GM18502 (cell line): ENCODE measurements at regions not wholly inside any gene's neighbourhood (a gene's known extent, or its start where the extent isn't known, plus 50 kb on each side); places are given as distances from the start of the nearest gene placed in this dataset.

ENCODE experiments used
- ATAC-seq: cut with Tn5 transposase; IDR thresholded peaks from one replicate; pipeline ENCODE4 v1.9.1; 2021; ENCODE audit warnings: mild to moderate bottlenecking; ENCODE audit not compliant: unreplicated experiment, poor library complexity

DNA sequence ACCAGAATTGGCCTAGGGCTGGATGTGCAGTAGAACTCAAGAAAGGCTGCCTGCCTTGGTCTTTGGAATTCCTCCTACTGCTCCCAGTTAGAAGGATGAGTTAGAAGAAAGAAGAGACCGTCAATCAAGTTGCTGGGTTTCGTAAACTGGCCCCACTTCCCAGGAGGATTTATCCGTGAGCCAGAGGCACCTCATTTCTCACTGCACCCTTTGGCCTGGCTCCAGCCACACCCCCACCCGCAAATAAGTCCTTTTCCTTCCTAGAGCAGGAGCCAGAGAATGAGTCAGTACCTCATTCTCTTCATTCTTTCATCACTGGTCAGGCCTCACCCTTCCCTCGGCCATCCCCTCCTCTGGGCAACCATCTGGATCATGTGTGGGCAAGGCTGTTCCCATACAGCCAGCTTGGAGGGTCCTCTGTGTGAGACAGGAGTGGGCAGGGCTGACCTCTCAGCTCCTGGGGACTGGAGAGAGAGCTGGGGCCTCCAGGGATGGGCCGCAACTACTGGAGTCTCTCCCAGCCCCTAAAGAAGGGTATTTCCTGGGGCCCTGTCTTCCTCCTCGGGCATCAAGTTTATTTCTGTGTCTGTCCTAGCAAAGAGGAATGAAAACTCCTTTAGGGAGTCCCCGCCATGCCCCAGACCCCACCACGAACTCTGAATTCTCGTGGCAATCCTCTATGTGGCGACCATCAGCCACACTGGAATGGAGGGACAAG is 87.2 kb upstream of the DUSP5 start:
- ATAC-seq = no peak

DNA sequence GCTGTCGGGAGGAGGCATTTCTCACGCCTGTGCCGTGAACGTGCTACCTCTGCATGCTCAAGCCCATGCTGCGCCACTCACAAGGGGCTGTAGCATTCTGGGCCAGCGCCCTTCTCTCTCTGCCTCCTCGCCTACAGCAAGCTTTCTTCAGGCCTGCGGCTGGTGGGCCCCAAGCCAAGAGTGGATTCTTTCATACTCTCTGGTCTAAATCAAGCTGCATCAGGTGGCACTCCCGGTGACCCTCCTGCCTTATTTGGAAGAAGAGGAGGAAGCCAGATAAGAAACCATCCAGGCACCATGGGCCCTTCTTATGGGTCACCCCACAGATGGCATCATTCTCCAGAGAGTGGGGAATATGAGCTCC is 86.7 kb upstream of the DUSP5 start:
- ATAC-seq = no peak

GRCh38 chr10:110413049-110413783 is 84.5 kb upstream of the DUSP5 start:
- ATAC-seq = no peak

DNA sequence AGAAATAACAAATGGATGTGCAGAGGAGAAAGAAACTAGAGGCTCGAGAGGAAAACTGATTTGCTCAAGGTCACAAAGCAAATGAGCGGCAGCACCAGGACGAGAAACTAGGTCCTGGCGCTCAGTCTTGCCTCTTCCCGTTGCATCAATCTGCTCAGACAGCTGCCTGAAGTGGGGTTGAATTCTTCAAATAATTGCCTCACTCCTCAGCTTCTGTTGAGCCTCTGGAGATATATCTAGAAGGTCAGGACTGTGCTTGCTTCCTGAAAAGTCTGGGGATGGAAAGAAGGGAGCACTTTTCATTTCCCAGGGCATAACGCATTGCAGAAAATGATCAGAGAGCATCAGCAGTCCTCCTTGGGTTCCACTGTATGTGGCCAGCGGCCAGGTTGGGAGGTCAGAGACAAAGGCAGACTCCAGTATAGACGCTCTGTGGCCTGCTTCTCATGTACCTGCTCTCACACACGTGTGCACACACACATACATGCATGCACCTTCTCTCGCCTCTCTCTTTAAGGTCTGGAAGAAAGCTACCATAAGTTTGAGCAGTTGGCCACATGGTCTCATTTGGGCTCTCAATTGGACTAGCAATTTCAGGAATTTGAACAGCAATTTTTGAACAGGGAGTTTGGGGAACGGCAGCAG is 83.7 kb upstream of the DUSP5 start:
- peak; percentile 21 for ATAC-seq

DNA sequence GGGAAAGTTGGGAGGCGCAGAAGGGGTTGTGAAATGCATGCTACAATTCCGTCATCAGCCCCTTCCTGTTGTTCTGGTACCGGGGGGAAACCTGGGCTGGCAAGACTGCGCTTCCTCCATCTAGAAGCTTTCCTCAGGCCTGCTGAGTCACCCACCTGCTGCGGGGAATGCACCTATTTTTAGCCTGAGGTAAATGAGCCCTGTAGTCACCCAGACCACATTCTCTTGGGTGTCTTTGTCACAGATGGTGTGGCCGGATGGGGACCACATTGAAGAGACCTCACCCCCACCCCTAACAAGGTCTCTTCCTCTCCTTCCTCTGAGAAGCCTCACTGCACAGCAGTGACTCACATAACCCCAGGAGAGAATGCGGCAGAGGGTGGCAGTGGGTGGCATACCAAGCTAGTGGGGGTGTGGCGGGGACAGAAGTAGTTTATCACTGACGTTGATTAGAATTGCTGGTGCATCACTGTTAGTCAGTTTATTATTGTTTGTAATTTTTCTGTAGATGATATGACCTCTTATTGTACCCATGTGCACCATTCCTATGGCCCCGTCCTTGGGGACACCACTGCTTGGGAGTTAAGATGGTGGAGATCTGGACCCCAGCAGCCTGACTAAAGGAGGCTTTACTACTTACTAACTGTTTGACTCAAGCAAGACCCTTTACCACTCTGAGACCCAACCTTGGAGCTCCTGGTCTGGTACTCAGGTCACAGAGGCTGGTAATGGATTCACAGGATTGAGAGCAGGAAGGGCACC is 83.0 kb upstream of the DUSP5 start:
- peak; percentile 88 for ATAC-seq

DNA sequence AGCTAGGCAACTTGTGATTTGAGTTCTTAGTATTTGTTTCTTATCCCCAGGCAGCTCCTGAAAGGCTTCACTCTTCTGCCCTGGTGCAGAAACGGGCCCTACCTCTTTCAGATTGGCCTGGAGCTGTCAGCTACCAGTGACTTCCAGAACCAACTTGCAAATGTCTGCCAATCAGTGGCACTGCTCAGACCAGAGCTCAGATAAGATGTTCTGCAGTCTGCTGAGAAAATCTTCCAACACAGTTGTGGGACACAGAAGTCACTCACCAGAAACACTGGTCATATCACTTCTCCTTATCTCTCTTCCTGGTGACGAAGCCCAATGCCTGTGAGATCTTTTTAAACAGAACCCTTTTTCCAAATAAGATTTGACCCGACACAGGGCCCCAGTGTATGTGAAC is 81.9 kb upstream of the DUSP5 start:
- ATAC-seq = no peak

DNA sequence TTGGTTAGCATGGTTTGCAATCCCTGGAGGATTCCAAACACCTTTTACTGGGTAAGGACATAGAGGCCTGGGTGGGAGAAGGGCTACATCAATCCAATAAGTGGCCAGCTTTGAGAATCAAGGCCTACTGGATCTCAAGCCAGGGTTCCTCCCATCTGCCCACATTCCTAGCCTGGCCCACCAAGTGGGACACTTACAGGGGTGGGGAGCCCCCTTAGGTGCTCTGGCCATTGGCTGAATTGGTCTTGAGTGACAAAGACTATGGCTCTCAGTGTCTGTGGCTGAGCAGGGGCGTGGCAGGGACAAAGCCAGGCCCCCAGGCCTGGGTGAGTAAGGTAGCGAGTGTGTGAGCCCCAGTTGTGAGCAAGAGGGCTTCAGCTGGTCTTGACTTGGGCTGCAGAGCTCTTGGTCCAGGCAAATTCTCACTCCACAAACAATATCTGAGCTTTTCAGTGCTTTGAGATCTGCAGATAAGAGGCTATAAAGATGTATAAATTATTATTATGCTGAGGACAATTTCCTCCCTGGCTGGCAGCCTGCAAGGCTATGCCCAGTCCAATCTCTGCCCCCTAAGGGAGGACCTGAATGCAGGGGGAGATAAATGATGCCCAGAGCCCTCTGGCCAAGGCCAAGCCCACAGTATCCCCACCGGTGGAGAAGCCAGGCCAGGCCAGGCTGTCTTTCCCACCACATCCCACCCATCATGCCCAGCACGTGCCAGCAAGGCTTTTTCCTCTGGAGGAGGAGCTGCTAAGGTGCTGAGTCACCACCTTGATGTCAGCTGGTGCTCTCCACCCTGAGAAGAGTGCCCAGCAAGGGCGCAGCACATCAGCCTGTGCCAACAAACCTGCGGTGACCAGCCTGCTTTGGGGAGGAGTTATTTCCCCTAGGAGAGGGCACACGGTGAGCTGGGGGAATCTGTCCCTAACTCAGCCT is 80.7 kb upstream of the DUSP5 start:
- no peak for ATAC-seq

GRCh38 chr10:110418218-110418617 is 79.5 kb upstream of the DUSP5 start:
- ATAC-seq = no peak

GRCh38 chr10:110419265-110419664 is 78.4 kb upstream of the DUSP5 start:
- ATAC-seq = no peak

DNA sequence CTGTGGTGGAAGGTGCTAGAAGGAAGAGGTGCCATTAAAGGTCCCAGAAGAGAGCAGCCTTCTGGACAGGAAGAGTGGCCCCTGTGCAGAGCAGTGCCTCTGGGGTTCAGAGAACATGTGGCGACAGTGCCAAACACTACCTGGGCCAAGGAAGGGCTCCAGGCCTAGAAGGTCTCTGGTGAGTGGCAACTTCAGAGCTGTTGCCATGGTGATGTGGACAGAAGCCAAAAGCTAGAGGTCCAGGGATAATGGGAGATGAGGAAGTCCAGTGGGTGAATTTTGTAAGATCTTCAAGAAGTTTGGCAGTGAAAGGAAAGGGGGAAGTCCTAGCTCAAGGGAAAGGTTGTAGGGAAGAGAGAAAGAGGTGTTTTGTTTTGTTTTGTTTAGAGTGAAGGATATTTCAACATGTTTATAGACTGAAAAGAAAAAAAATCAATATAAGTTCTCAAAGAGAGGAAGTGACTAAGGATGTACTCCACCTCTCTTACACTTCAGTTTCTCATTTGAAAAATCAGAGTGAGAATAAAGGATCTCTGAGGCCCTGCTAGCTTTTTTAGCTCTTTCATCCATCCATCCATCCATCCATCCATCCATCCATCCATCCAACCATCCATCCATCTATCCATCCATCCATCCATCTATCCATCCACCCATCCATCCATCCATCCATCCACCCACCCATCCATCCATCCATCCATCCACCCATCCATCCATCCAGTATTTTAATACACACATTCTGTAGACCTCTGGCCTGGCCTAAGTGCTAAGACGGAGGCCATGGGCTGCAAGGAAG is 77.1 kb upstream of the DUSP5 start:
- ATAC-seq = no peak

DNA sequence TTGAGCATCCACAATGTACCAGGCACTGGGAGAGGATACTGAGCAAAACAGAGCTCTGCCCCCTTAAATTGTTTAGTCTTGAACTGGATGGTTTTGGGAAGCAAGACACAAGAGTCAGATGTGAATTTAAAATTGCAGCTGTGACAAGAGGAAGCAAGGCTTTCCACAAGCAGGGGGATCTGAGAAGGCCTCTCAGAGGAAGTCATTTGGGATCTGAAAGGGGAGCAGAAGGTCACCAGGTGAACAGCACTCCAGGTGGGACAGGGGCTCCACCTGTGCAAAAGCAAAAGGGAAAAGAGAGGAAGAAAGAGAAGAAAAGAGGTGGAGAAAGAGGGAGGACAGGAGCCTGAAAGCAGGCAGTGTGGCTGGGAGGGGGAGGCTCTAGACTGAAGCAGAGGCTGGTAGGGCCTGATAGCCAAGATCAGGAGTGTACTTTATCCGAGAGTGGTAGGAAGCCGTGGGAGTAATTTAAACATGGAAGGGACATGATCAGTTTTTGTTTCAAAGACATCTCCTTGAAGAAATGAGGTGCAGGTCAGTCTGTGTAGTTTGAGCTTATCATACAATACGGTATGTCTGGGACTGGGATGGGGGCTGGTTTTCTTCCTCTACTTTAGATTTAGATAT is 76.1 kb upstream of the DUSP5 start:
- no peak for ATAC-seq

DNA sequence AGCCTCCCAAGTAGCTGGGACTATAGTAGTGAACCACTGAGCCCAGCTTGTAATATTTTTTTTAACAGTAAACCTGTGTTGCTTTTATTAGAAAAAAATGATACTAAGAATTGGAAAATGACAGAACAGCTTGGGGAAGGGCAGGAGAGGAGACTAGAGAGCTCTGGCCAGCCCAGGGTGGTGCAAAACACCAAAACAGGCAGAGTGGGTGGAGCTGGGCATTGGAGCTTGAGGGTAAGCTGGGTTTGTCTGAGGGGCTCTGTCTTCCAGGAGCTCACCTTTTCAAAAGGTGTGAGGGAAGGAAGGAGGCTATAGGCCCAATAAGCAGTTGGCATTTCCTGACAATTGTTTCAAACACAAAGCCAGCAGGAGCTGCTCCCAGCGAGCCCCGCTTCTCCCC is 75.2 kb upstream of the DUSP5 start:
- no peak for ATAC-seq

- no peak for ATAC-seq
Observed at GRCh38 chr10:110423650-110424049, 74.1 kb upstream of the DUSP5 start.

GRCh38 chr10:110425684-110426293 is 71.9 kb upstream of the DUSP5 start:
- ATAC-seq = peak; percentile 87

GRCh38 chr10:110426294-110427181 is 71.2 kb upstream of the DUSP5 start:
- no peak for ATAC-seq

DNA sequence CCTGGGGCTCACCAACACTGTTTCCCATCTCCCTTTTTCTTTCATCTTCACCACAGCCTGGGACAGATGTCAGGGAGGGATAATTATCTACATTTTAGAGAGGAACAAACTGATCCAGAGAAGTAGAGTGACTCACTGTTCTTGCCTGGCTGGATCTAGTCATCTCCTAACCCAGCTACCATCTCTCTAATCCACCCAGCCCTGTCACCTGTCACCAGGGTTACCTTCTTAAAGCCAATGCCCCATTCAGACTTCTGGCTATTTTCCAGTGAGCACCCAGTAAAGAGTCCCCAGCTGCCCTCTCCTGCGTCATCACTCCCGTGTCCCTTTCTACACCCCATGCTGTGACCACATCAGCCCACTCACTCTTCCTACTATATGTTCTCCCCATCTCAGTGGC is 68.4 kb upstream of the DUSP5 start:
- no peak for ATAC-seq
